NOMO-1 (cell line): ENCODE measurements at regions not wholly inside any gene's neighbourhood (a gene's known extent, or its start where the extent isn't known, plus 50 kb on each side); places are given as distances from the start of the nearest gene placed in this dataset.
"Not testable (repeated sequence)": the region's sequence is repeated elsewhere in the genome, so short reads cannot be mapped to it uniquely, and the experiment has no call there.

Source experiments
- DNase-seq, 2 experiments: peaks; one replicate each; lab custom pipeline; 2025; ENCODE audit not compliant: unreplicated experiment in 2 of 2; lab: John Stamatoyannopoulos, UW

DNA sequence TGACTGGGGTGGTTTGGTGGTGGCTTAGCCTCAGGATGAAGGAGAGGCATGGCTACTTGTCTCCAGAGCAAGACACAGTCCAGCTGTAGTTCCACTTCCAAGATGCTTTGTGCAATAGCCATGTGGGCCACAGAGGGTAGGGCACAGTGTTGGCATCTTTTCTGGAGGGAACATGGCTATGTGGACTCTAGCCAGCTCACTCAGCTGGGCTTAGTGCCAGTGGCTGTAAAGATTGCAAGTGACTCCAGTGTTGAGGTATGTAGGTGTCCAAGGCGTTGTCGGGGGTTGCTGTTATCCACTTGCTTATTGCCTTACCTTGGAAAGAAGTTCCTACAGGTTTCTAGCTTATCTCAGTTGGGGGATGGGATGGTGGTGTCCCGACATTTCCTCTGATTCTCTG is 233.4 kb downstream of the CD109 start:
- DNase-seq: no peak

GRCh38 chr6:73927421-73927820 is 231.4 kb downstream of the CD109 start:
- DNase-seq: no peak

DNA sequence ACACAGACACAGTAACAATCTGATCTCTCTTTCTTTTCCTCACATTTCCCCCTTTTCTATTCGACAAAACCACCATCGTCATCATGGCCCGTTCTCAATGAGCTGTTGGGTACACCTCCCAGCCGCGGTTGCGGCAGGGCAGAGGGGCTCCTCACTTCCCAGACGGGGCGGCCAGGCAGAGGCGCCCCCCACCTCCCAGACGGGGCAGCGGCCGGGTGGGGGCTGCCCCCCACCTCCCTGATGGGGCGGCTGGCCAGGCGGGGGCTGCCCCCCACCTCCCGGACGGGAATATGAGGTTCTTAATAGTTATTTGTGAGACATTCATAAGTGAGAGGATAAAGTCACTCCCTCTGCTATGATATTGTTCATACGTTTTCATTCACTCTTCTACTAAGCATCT is 229.7 kb downstream of the CD109 start:
- DNase-seq: not testable (repeated sequence)

GRCh38 chr6:73923905-73924485 is 228.0 kb downstream of the CD109 start:
- no peak for DNase-seq

- no peak for DNase-seq
Observed at GRCh38 chr6:73903155-73903554, 207.2 kb downstream of the CD109 start.

DNA sequence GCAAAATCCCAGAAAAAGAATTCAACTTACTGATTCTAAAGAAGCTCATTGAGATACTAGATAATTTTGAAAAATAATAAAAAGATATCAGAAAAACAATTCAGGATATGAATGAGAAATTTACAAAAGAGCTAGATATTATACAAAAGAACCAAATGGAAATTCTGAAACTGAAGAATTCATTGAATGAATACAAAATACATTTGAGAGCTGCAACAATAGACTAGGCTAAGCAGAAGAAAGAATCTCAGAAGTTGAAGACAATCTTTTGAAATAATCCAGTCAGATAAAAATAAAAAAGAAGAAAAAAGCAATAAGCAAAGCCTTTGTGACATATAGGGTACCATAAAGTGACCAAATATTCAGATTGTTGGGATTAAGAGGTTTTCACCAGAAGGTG is 206.0 kb downstream of the CD109 start:
- DNase-seq: no peak

DNA sequence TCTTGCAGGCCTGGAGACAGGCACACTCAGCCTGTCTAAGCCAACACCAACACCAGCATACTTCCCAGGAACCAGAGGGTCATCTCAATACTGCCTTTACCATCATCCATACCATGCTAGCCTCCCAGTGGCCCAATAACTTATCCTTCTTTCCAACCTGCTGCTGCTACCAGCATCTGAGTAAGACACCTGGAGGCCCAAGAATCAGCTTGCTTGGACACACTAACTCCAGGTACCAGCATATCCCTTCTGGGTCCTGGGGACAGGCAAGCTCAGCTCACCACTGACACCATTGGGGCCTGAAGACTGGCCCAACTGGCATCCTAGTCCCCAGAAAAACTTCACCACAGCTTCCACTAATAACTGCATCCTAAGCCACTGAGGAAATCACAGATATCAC is 205.3 kb downstream of the CD109 start:
- DNase-seq: no peak

DNA sequence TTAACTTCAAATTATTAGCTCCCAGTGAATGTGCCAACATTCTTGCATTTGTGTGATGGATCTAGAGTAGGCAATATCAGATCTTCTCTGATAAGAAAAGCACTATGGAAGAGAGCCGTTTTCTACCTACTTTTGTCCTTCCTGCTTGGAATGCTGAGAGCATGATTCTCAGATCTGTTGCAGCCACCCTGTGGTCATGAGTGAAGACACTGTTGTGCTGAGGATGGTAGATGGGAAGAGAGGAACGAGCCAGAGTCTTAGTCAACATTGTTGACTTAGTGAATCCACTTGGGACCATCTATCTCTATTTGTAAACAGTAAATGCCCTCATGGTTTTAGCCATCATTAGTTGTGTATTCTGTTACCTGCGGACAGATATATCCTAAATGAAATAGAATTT is 202.6 kb downstream of the CD109 start:
- DNase-seq: no peak

- DNase-seq: no peak
Observed at GRCh38 chr6:73893696-73894095, 197.7 kb downstream of the CD109 start.

GRCh38 chr6:73888050-73888449 is 192.0 kb downstream of the CD109 start:
- DNase-seq: no peak

DNA sequence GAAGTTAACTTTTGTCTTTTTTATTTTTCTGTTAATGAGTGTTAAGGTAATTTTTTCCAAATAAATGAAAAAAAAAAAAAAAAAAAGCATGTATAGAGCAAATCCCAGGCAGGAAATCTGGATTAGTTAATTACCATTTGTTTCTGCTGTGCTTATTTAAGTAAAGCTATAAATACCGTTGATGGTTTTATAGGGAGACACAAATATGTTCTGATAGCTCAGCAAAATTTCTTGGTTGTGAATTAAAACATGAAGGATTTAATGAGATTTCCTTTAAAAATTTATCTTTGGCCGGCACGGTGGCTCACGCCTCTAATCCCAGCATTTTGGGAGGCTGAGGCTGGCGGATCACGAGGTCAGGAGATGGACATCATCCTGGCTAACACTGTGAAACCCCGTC is 189.4 kb downstream of the CD109 start:
- no peak for DNase-seq

GRCh38 chr6:73884540-73884939 is 188.5 kb downstream of the CD109 start:
- DNase-seq: no peak

DNA sequence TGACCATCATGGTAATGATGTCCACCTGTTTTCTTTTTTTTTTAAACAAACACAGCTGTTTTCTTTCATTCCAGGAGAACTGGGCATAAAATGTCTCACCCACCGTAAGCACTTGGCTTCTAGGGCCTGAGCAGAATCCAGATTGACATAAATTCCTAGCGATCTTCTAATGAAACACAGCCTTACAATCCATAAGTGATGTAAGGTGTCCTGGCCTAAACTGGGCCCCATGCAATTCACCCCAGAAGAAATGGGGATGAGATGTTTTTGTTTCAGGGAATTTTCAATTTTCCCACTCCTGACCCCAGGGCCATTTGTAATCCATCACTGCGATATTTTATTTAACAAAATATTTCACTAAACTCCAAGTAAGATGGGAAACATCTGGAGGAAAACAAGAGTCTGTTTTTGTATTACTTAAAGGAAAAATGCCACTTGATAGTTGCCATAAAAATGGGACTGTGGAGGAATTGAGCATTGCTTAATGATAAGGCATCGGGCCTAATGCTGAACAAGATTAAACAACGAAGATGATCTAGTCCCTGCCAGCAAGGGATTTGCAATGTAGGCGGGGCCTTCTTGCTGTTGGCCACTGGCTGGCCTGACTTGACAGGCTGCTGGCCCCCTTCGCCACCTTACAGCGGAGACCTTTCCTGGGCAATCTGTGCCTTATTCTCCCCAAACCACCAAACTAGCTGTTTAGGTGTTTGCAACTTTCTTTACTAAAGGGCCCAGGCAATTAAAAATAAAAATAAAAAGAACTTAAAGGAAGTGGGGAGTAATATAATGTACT is 183.7 kb downstream of the CD109 start:
- DNase-seq: no peak

DNA sequence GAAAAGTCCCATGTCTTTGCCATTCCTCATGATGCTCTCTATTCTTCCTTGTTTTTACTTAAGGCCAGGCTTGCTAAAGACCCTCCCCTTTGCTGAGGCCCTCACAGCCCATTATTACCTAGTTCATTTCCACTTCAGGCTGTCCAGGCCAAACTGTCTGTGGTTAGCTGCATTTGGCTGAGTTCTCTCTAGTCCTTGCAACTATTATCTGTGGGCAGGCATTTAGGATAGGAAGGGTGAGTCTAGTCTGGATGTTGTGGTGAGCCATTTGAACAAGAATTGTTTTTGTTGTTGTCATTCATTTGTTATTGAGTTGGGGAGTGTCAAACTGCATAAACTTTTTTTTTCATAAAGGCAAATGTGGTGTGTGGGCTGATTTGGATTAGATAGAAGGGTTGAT is 182.4 kb downstream of the CD109 start:
- DNase-seq: no peak
